GM19193 (cell line): ENCODE measurements at regions not wholly inside any gene's neighbourhood (a gene's known extent, or its start where the extent isn't known, plus 50 kb on each side); places are given as distances from the start of the nearest gene placed in this dataset.

Experiments
- POLR2A ChIP-seq: IDR thresholded peaks from 4 replicates; pipeline ENCODE4 v1.6.1; 2011; ENCODE audit not compliant: insufficient read depth, insufficient read length; ENCODE audit errors: extremely low read depth

DNA sequence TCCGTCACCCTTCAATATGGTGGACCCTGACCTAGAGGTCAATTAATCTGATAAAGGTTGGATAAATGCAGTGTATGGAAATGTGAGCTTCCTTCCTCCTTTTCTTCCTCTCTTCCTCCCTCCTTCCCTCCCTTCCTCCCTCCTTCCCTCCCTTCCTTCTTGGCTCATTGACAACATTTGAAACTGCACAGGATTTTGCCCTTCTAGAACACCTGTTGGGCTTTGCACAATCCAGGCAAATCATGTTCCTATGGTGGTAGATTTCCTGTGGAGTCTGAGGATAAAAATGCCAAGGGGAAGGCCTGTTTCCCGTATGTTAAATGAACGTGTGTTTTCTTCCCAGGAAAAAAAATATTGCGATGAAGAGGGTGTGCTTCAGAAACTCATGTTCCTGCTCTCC lies 642.8 kb downstream of the EPM2A start:
- TF ChIP-seq POLR2A = no peak

DNA sequence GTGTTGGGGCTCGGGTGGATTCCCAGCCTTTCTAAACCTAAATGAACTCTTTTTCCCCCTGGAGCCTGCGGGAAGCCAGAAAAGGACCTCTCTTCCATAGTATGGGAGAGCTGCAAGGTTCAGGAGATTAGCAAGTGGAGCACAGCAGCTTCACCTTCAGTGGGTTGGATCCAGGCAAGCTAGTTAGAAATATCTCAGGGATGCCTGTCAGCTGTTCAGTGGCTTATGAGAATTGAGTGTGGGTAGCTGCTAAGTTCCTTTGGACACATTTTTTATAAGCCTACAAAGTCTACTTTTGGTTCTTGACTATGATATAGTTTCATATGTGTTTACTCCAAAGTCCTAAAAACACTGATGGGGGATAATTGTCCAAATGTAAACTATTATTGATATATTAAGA lies 642.1 kb downstream of the EPM2A start:
- TF ChIP-seq POLR2A = no peak

- no peak for TF ChIP-seq POLR2A
Measured at GRCh38 chr6:145096846-145097245, 638.5 kb downstream of the EPM2A start.

- TF ChIP-seq POLR2A = no peak
Measured at GRCh38 chr6:145099713-145100112, 635.6 kb downstream of the EPM2A start.

- TF ChIP-seq POLR2A = no peak
Measured at GRCh38 chr6:145110109-145110508, 625.2 kb downstream of the EPM2A start.

DNA sequence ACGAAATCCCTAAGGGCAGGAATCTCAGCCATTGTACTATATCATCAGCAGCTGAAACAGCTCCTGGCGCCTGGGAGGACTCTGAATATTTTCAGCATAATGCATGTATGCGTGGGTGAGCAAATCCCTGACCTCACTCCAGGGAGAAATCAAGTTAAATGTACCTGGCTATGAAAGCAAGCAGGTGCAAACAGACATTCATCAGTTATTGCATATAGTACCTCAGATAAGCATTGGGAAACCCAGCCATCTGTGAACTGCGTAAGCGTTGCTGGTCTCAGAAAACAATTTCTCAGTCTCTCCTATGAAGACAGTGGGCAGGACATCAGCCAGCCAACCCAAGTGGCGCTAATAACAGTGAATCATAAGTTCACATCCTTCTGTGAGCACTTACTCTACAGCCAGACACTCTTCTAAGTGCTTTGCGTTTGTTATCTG lies 622.6 kb downstream of the EPM2A start:
- no peak for TF ChIP-seq POLR2A

DNA sequence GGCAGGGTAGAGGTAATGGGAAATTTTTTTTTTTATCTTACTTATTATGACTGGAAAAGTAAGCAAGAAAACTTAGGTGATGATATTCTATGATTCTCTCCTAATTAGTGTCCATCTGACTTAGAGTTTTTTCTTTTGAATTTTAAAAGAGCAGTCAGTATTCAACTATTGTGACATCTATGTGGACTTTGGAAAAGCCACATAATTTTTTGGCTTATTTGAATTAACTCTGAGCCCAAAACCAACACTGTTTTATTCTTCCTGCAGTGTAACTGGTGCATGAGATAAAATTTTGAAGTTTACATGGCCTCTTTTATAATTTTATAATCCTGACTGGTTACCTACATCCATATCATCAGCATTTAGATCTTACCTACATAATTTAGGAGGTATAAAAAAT lies 619.7 kb downstream of the EPM2A start:
- TF ChIP-seq POLR2A = no peak

DNA sequence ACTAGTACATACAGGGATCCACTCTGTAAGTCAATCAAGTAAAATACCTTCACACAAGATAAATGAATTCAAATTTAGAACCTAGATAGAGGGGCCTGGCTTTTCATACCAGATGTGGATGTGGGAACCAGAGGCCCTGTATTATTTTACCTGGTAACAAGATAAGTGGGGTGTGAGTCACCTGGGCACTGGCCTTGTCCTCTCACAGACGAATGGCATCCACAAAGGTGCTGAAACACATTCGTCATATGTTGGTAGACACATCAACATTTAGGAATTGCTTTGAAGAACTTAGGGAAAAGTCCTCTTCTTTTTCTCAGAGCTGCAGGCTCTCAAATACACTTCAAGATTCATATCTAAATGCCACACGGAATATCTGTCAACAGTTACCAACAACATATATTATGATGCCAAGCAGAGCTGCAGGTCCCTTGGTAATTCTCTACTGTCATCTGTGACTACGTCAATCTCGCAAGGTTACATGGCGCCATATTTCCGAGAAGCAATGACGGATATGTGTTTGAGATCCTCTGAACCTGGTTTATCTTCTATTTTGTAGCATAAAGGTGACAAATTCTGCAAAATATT lies 618.6 kb downstream of the EPM2A start:
- no peak for TF ChIP-seq POLR2A

GRCh38 chr6:145118224-145118623 lies 617.1 kb downstream of the EPM2A start:
- TF ChIP-seq POLR2A = no peak

- no peak for TF ChIP-seq POLR2A
Measured at GRCh38 chr6:145119081-145119480, 616.2 kb downstream of the EPM2A start.

DNA sequence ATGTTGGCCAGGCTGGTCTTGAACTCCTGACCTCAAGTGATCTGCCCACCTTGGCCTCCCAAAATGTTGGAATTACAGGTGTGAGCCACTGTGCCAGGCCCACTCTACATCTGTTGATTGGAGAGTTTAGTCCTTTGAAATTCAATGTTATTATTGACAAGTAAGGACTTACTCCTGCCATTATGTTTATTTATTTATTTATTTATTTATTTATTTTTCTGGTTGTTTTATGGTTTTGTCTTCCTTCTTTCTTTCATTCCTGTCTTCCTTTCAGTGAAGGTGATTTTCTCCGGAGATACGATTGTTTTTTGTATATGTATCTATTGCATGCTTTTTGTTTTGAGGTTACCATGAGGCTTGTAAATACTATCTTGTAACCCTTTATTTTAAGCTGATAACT lies 602.6 kb downstream of the EPM2A start:
- no peak for TF ChIP-seq POLR2A

DNA sequence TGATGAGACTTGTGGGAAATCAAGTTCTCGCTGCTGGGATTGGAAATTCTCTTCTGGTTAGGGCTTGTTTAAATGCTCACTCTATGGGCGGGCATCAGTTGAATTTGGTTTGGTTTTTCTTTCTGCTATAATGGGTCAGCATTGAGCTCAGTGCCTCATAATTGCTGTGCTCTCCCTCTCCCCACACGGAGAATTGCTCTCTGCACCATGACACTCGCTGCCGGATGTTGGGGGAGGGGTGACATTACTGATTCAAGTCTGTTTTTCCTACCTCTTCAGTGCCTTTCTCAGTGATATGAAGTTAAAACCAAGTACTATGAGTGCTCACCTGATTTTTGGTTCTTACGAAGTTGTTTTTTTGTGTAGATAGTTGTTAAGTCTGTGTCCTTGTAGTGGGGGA lies 599.6 kb downstream of the EPM2A start:
- TF ChIP-seq POLR2A = no peak

DNA sequence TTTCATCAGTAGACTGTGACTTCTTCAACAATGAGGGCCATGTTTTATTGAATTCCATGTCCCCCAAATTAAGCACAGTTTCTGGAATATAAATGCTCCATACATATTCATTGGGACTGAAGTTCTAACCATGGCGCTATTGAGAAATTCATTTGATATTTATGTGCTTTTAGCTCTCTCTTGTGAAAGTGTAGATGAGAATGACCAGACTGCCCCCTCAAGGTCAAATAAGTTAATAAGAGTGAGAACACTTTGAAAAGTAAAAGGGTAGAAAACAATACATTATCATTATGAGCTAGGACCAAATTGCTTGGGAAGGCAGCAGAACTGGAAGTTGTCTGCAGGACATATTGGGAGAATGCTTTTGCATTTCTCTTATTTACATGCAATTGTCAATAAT lies 597.9 kb downstream of the EPM2A start:
- TF ChIP-seq POLR2A = no peak

DNA sequence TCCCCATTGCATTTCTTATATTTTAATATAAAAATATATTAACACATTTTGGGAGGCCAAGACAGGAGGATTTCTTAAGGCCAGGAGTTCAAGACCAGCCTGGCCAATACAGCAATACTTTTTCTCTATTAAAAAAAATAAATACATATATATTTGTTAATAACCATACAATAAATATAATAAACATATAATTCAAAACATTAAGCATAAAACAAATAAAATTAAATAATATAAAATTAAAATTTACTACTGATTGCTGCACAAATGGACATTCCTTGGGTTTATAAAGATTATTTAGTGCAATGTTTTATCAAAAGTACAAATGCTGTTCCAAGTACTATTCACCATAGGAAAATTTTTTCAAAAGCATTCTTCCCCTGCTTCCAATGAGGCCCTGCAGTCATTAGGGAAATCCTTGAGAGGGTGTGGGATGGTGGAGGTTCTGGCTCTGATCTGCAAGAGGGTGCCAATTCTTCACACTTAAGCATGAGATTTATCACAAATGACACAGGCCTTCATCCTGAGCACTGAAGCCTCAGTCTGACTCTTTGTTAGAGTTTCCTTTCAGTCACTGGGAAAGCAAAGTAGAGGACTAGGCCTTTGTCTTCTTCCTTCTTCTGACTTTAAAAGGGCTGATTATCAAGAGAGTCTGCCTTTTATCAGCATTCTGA lies 596.7 kb downstream of the EPM2A start:
- TF ChIP-seq POLR2A = no peak

DNA sequence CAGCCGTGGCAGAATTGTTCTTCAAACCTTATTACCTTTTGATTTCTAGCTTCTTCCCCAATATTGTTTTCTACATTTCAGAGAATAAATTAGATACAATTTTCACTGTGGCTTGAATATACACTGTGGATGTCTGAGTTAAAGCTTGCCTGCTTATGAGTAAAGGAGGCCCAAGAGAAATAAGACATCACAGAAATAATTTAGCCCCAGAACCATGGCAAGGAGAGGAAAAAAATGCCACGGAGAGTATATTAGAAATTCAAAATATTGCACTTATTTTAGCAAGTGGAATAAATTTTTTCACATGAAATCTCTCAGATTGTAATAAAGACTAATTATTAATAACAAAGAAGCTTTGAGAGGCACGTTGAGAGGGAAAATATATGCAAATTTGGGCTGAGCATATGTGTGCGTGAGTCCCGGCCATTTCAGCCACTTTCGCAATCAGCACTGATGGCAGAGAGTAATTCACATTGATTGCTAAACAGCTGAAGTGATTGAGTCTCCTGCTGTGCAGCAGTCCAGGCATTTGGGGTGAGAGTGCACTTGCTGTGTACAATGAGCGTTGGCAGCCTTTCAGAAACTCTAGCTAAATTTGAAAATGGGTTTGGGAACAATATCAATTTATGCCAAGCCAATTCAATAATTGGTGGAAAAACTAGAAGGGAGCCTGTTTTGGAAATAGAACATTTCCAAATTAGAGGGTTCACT lies 596.0 kb downstream of the EPM2A start:
- no peak for TF ChIP-seq POLR2A

- no peak for TF ChIP-seq POLR2A
Measured at GRCh38 chr6:145139895-145140294, 595.4 kb downstream of the EPM2A start.
